RCC 7860 (cell line): ENCODE measurements at regions not wholly inside any gene's neighbourhood (a gene's known extent, or its start where the extent isn't known, plus 50 kb on each side); places are given as distances from the start of the nearest gene placed in this dataset.
"Not testable (repeated sequence)": the region's sequence is repeated elsewhere in the genome, so short reads cannot be mapped to it uniquely, and the experiment has no call there.

ENCODE experiments used
- DNase-seq: peaks from one replicate; pipeline ENCODE4 v3.0.0-alpha.2; 2015; ENCODE audit warnings: low spot score
- FAIRE-seq: peaks from 2 replicates; lab custom pipeline; 2012; peaks lifted over from hg19 to GRCh38; lab: Jason Lieb, UNC

- DNase-seq (no peak), FAIRE-seq (no peak)
Observed at GRCh38 chr11:34830648-34831047, 85.5 kb downstream of the APIP start.

GRCh38 chr11:34830035-34830434, 86.1 kb downstream of the APIP start:
- DNase-seq = no peak
- no peak for FAIRE-seq

DNA sequence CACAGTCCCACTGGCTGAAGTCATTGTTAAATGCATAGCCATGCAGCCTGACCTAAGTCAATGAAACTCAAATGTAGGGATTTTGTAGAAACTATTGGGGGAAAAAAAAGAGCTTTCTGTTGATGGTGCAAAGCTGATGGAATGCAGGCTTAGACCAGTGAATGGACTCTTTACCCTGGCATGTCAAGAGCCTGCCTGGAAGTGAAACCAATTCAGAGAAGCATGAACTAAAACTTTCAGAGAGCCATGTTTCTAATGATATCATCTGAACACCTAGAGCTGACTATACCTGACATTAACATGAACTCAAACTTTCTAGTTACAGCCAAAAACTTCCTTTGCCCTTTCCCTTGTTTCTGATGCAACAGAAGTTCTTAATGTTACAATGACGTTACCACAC, 89.0 kb downstream of the APIP start:
- no peak for FAIRE-seq
- no peak for DNase-seq

- no peak for DNase-seq
- no peak for FAIRE-seq
Observed at GRCh38 chr11:34826384-34826726, 89.8 kb downstream of the APIP start.

DNA sequence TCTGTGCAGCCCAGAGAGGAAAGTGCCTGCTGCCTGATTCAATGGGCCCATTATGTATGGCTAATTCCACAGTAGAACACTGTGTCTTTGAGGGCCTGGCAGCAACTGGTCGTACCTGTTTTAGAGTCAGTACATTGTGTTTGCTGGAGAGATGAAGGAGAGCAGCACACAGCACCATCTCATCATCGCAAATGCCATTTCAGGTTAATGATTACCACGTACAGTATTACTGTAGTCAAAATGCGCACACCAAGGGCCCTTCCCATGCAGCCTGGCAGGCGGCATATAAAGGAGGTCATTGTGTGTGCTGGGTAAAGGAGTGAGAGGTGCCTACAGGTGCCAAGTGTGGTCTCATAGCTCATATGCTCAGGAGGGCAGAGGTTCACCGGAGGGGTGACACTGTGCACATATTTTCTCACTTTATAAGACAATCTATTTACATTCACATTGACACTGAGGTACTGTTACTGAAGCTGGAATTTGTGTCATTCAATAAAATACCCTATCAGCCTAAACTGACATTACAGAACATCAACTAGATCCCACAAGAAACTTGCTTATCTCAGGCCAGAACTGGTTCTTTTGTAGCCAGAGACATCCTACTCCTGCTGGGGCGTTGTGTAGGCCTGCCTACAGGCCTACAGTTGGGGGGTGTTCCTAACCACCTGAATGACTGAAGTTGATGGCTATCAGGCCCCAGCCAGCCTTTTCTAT, 90.4 kb downstream of the APIP start:
- DNase-seq (no peak), FAIRE-seq (no peak)

DNA sequence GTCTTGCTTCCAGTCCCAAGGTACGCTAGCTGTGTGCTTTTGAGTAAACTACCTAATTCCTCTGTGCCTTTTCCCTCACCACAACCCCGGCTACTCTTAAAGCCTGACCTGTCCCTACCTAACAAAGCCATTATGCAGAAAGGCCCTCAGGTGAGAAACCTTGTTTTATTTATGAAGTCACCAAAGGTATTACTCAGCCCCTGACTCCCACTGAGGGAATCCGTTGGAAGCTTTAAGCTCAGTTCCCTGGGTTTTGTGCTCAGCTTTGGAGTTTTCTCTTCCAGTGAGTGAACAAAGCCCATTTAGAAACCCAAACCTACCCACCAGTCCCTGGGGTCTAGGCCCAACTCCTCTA, 90.9 kb downstream of the APIP start:
- FAIRE-seq (no peak), DNase-seq (no peak)

DNA sequence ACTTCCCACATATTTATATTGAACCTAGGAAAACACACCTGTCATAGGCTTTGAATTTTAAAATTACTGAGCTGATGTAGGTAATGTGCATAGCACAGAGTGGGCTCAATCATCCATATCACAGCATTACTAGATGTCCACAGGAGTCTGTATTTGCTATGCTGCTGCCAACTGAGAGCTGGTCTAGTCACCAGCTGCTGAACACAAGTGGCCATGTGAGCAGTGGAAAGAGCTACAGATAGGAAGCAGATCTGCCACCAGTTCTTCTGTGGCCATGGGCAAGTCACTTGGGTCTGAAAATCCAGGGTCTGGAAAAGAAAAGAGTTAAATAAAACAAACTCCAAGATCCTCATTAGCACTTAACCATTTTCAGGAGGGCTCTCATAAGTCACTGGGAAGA, 91.8 kb downstream of the APIP start:
- DNase-seq (no peak), FAIRE-seq (no peak)

- DNase-seq (no peak), FAIRE-seq (no peak)
Observed at GRCh38 chr11:34823639-34824038, 92.5 kb downstream of the APIP start.

DNA sequence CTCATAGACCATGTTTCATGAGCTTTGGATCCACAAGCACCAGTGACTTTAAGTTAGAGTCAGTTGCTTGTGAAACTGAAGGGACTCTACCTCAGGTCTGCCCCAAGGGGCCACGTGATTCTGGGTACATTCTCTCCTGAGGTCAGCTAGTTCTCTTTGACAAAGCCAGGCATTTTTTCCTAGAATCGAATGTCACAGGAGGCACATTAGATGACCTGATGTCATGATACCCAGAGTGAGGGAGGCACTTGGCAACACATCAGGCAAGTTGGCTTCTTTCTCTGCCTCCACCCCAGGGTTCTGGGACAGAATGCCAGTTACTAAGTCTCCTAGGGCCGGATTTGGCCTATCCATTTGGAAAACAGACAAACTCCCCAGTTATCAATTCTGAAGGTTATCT, 93.0 kb downstream of the APIP start:
- DNase-seq (no peak), FAIRE-seq (no peak)

DNA sequence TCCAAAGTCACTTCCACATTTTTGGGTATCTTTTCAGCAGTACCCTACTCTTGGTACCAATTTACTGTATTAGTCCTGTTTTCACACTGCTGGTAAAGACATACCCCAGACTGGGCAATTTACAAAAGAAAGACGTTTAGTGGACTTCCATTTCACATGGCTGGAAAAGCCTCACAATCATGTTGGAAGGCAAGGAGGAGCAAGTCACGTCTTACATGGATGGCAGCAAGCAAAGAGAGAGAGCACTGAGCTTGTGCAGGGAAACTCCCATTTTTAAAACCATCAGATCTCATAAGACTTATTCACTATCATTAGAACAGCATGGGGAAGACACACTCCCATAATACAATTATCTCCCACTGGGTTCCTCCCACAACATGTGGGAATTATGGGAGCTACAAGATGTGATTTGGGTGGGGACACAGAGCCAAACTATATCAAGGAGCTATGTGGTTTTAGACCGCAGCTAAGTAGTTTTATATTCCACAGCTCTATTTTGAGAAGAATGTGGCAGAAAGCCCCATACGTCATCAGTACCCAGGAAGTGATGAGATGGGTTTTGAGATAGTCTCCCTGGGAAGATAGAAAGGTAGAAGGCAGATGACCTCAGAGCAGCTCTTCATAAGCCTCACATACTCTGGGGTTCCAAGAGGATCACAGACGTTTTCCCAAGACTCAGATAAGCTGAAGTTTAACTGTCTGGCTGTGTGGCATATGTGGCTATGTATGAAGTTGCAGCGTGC, 96.3 kb downstream of the APIP start:
- DNase-seq (no peak), FAIRE-seq (no peak)

DNA sequence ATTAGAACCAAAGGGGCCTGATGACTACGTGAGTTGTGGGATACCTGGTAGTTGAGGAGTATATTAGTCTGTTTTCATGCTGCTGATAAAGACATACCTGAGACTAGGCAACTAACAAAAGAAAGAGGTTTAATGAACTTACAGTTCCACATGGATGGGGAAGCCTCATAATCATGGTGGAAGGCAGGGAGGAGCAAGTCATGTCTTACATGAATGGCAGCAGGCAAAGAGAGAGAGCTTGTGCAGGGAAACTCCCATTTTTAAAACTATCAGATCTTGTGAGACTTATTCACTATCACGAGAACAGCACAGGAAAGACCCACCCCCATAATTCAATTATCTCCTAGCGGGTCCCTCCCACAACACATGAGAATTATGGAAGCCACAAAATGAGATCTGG, 98.4 kb downstream of the APIP start:
- FAIRE-seq, DNase-seq: not testable (repeated sequence)

- DNase-seq (no peak), FAIRE-seq (no peak)
Observed at GRCh38 chr11:34816698-34817213, 99.4 kb downstream of the APIP start.

DNA sequence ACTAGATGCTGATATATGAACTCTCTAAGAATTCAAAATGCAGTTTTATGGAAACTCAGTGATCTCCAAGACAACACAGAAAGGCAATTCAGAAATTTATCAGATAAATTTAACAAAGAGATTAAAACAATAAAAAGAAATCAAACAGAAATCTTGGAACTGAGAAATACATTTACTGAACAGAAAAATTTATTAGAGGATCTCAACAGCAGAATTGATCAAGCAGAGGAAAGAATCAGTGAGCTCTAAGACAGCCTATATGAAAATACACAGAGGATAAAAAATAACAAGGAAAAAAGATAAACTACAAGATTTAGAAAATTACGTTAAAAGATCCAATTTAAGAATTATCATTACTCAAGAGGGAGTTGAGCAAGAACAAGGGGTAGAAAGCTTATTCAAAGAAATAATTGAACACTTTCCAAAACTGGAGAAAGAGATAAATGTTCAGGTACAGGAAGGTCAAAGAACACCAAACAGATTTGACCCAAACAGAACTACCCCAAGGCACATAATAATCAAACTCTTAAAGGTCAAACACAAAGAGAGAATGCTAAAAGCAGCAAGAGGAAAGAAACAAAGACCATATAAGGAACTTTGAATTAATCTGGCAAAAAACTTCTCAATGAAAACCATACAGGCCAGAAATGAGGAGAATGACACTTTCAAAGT, 103.1 kb downstream of the APIP start:
- no peak for FAIRE-seq
- DNase-seq = no peak

- DNase-seq = no peak
- no peak for FAIRE-seq
Observed at GRCh38 chr11:34811858-34812257, 104.3 kb downstream of the APIP start.

DNA sequence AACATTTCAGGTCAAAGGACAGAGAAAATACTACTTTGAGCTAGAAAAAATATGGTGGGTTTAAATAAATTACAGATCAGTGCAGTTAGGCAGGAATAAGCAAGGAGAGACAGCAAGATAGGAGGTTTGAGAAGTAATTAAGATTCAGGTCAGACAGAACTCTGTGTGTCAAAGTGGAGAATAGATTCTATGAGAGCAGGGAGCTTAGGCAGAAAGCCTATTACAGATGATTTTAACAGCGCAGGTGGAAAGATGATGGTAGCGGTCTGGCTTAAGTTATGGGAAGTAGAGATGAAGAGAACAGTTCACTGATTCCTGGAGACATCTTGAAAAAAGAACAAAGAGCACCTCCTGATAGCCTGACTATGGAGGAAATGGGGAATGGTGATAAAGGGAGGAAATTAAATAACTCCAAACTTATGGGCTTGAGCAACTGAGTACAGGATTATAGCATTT, 106.0 kb downstream of the APIP start:
- no peak for DNase-seq

DNA sequence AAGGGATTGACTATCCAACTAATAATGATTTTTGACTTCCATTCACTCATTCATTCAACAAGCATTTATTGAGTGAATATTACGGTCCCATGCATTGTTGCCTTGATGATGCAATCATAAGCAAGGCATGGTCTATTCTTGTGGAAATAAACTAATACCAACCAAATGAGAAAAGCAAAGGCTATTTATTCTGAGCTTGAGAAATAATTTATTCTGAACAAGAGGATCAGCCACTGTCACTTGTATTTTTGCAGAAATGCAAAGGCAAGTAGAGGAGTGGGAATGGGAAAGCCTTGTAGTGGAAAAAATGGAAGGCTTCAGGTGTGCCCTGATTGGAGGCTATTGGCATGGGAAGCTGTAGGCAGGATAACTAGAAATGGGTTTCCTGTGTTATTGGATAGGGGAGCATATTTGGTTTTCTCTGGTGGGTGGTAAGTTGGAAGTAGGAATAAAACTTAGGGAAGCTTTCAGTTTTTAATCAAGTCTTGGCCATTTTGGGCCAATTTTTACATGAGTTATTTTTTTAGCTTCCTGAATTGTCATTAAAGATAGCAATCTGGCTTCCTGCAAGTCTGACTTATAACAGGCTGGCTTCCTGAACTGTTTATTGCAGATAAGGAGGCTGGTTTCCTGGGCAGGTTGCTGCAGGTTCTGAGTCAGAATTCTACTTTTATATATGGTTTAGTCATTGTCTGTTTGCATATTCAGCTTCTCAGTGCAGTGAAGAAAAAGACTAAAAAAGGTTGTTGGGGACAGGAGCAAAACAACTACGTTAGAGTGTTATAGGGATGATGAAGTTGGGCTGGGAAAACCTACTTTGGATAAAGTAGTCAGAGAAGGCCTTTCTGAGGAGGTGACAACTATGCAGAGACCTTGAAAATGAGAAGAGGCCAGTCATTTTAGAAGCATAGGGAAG, 106.7 kb downstream of the APIP start:
- DNase-seq (no peak), FAIRE-seq (no peak)

More for the DNA sequence above, 106.0 kb downstream of the APIP start:
- no peak for FAIRE-seq

- DNase-seq (no peak), FAIRE-seq (no peak)
Observed at GRCh38 chr11:34806875-34807274, 109.3 kb downstream of the APIP start.

DNA sequence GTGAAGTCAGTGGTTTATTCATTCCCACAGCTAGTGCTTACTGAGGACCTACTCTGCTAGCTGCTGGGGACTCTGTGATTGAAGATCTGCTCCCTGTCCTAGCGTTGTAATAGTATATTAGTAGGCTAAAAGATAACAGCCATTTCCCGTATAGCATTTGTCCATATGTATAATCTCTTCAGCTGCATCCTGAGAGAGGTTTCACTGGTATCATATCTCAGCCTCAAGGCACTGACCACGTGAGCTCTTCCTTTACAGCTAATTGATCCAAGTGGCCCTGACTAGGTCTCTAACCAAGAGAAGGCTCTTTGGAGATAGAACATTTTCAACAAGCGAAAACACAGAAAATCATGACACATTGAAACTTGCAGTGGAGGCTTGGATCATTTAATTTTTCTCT, 110.2 kb downstream of the APIP start:
- DNase-seq (no peak), FAIRE-seq (no peak)

DNA sequence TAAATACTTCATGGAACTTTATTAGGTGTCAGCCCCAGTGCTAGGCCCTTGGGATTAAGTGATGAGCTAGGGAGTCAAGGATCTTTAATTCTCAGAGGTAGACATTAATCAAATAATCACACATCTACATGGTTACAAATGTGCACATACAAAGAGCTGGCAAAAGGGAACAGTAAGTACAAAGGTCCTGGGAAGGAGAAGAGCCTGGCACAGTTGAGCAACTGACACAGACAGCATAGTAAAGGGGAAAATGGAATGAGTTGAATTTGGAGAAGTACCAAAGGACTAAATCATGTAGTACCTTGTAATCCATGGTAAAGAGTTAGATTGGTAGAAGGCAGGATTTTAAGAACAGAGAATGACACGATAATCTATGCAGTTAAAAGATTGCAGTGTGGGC, 116.3 kb downstream of the APIP start:
- no peak for FAIRE-seq

GRCh38 chr11:34798985-34799384, 117.2 kb downstream of the APIP start:
- DNase-seq = no peak
- FAIRE-seq = no peak

More for the DNA sequence above, 116.3 kb downstream of the APIP start:
- no peak for DNase-seq

GRCh38 chr11:34797497-34797896, 118.7 kb downstream of the APIP start:
- not testable (repeated sequence) for FAIRE-seq, DNase-seq
